HG02623 (cell line): ENCODE measurements at regions not wholly inside any gene's neighbourhood (a gene's known extent, or its start where the extent isn't known, plus 50 kb on each side); places are given as distances from the start of the nearest gene placed in this dataset.

Source experiments
- ATAC-seq: cut with Tn5 transposase; IDR thresholded peaks from one replicate; pipeline ENCODE4 v1.9.1; 2021; ENCODE audit warnings: moderate library complexity; ENCODE audit not compliant: unreplicated experiment

DNA sequence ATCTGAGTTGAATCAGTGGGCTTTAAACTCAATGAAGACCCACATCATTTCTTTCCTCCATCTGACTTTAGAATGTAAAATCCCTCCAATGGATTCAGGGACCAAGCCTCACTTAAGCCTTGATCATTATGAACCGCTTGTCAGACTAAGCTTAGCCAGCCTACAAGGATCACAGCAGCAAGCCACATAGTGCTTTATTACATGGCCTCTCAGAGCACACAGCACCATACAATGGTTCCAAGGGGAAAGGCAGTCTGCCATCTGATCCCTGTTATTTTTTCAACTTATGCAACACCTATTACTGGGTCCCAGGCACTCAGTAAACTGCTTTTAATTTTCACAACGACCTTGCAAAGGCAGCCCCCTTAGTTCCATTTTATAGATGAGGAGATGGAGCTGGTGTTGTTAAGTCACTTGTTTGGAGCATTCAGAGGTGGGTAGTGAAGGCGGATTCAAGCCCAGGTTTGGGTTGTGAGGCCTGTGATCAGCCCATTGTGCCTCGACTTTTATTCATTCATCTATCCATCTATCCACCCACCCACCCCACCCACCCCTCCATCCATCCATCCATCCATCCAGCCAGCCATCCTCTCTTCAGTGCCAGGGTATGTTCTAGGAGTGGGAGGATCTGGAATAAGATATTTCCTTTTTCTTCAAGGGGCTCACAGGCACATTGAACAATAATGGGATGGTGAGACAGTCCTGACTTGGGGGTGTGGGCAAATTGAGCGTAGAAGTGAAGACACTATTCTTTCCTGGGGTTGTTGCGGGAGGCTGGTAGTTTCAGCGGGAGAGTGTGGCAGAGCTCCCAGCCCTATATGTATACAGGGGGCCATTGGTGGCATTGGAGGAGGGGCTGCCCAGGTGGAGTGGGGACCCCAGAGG is 141.2 kb downstream of the MYCN start:
- no peak for ATAC-seq

- no peak for ATAC-seq
Observed at GRCh38 chr2:16080516-16080915, 140.2 kb downstream of the MYCN start.

GRCh38 chr2:16080071-16080470 is 139.7 kb downstream of the MYCN start:
- ATAC-seq: no peak

DNA sequence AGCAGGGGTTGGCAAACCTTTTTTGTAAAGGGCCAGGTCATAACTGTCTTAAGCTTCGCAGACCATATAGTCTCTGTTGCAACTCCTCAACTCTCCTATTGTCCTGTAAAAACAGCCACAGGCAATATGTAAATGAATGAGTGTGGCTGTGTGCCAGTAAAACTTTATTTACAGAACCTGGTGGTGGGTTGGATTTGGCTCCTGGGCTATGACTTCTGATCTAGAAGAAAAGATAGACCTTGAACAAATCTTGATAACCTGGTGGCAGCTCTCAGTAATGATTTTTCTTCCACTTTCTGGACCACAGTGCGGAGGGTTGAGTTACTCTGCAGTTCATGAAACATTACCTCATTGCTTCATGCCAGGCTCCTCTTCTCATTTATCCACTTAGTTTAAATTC is 139.3 kb downstream of the MYCN start:
- ATAC-seq: no peak

- ATAC-seq: no peak
Observed at GRCh38 chr2:16077601-16078000, 137.3 kb downstream of the MYCN start.

GRCh38 chr2:16076911-16077310 is 136.6 kb downstream of the MYCN start:
- no peak for ATAC-seq

DNA sequence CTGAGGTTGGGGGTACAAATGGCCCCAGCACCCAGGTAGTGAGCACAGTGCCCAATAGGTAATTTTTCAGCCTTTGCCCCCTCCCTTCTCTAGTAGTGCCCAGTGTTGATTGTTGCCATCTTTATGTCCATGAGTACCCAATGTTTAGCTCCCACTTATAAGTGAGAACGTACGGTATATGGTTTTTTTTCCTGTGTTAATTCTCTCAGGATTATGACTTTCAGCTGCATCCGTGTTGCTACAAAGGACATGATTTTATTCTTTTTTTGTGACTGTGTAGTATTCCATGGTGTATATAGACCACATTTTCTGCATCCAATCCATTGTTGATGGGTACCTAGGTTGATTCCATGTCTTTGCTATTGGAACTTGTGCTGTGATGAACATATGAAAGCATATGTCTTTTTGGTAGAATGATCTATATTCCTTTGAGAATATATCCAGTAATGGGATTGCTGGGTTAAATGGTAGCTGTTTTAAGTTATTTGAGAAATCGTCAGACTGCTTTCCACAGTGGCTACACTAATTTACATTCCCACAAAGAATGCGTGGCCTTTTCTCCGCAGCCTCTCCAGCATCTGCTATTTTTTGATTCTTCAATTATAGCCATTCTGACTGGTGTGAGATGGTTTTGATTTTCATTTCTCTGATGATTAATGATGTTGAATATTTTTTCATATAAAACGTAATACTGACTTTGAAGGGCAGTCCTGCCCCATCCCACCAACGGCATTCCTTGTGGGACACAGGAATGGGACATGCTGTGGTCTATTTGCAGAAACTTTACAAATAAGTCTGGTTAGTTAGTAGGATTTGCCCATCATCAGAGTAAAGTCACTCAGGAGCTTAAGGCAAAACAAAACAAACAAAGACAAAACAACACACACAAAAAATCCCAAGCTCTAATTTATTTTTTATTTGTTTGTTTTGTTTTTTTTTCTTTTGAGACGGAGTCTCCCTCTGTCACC is 135.0 kb downstream of the MYCN start:
- ATAC-seq: no peak

GRCh38 chr2:16073921-16074425 is 133.6 kb downstream of the MYCN start:
- no peak for ATAC-seq

DNA sequence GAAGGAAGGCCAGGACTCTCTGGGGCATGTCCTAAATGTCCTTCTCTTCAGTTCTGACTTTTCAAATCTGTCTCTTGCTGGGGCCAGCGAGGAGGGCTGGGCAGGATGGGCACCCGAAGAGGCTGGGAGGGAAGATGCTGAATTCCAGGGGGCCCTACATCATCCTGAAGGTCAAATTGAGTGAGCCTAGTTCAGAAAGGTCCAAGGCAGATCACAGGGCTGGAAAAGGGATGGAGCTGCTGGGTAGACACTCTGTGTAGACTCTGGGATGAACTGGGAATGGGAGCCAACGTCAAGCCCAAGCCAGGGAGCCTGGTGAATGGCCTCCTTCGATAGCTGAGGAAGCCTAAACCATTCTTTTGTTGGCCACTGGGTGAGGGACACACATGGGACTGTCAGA is 133.1 kb downstream of the MYCN start:
- ATAC-seq: no peak

DNA sequence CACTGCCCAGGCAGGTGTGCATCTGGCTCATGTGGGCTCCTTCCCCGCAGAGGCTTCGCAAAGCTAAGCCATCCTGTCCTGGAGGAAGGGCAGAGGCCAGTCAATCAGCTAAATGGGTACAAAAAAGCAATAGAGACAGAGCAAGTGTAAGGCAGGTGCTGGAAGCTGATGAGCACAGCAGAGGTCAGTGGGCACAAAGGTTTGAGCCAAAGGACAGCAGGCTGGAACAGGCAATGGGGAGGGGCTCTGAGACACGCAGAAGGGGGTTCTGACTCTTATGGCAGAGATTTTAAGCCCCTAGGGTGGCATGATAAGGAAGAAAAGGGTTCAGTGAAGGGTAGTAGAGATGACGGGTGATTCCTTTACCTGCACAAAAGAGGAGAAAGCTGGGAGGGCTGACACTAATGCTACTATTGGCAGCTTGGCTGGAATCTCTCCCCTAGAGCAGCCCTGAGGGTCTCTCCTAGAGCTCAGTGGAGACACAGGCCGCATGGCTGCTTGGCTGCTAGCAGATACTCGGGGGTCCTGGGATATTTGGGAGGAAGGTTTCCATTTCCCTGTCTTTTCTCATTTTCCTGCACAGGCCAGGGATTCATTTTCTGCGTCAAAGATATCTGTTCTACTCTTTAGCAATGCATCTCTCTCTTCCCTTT is 132.4 kb downstream of the MYCN start:
- ATAC-seq: no peak

- ATAC-seq: no peak
Observed at GRCh38 chr2:16071865-16072637, 131.7 kb downstream of the MYCN start.

- no peak for ATAC-seq
Observed at GRCh38 chr2:16071039-16071864, 130.9 kb downstream of the MYCN start.

- no peak for ATAC-seq
Observed at GRCh38 chr2:16070648-16070971, 130.3 kb downstream of the MYCN start.

- ATAC-seq: no peak
Observed at GRCh38 chr2:16069933-16070647, 129.7 kb downstream of the MYCN start.

DNA sequence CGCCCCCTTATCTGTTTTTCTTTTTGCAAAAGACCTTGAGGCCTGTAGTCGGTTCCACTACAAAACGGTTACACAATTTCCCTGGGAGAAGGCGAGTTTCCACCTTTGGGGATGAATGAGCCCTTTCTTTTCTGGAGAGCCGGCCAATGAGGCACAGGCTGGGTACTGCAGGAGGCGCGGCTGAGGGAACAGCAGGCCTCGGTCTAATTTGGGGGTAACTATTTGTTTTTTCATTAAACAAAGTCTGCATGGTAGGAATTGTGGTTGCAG is 129.2 kb downstream of the MYCN start:
- ATAC-seq: no peak

GRCh38 chr2:16068552-16068940 is 128.2 kb downstream of the MYCN start:
- ATAC-seq: no peak

- ATAC-seq: no peak
Observed at GRCh38 chr2:16067866-16068551, 127.7 kb downstream of the MYCN start.

DNA sequence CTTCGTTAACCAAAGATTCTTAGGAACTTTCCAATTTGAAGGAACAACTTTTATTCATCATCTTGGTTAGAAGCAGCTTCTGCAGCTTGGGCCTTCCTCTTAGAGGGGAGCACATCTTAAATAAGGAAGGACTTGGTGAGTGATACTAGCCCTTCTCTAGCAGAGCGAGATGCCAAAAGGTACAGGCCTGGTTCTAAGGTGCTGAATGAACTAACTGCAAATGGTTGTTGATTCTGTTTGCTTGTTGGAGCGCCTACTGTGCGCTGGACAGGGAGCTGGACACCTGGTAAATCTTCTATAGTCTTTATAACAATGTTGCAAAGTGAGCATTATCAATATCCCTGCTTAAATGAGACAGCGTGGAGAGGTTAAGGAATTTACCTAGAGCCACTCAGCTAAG is 127.1 kb downstream of the MYCN start:
- ATAC-seq: no peak

DNA sequence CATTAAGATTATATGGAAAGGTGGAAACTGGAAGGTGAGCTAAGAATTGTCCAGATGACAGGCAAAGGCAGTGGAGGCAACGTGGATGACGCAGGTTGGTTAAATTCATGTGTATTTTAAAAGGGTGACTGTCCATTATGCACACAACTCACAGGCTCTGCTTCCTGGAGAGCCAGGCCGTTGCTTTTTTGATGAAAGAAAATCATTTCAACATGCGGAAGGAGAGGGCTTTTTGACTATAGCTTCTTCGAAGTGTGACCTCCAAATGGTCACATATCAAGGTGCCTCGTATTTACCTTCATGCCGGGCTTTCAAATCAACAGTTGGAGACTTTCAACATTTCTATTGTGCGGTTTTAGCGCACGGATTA is 126.7 kb downstream of the MYCN start:
- no peak for ATAC-seq
